Vagina (tissue), 2 donors: ENCODE measurements at regions not wholly inside any gene's neighbourhood (a gene's known extent, or its start where the extent isn't known, plus 50 kb on each side); places are given as distances from the start of the nearest gene placed in this dataset.
"Not testable (repeated sequence)": the region's sequence is repeated elsewhere in the genome, so short reads cannot be mapped to it uniquely, and the experiment has no call there.

Experiments used
- DNase-seq, 2 donors: peaks; one replicate each; pipeline ENCODE4 v3.0.0-alpha.2; 2017; ENCODE audit errors: extremely low spot score in 2 of 2
- H3K27ac ChIP-seq: fragments of 200-600 bp; sonication (generic); one replicate; pipeline ENCODE4 v1.5.1; 2019
- H3K27me3 ChIP-seq: fragments of 200-600 bp; sonication (generic); one replicate; pipeline ENCODE4 v1.5.1; 2019
- H3K36me3 ChIP-seq, 2 donors: fragments of 200-600 bp; sonication (generic); one replicate each; pipeline ENCODE4 v1.5.1; 2017 to 2019
- H3K4me1 ChIP-seq: fragments of 200-600 bp; sonication (generic); one replicate; pipeline ENCODE4 v1.5.1; 2019
- H3K4me3 ChIP-seq, 2 donors: fragments of 200-600 bp; sonication (generic); 1 replicate in 1 of 2; 2 replicates in 1 of 2; pipeline ENCODE4 v1.5.1; 2016 to 2019
- H3K9me3 ChIP-seq: fragments of 200-600 bp; sonication (generic); one replicate; pipeline ENCODE4 v1.5.1; 2019
- POLR2A ChIP-seq, 2 donors: fragments of 450-650 bp; IDR thresholded peaks; one replicate each; pipeline ENCODE4 v1.6.1; 2017; ENCODE audit warnings: antibody characterized with exemption in 2 of 2, mild to moderate bottlenecking in 2 of 2, moderate library complexity in 2 of 2
- POLR2AphosphoS5 ChIP-seq, 2 donors: sonication (generic); formaldehyde crosslinking; IDR thresholded peaks; one replicate each; pipeline ENCODE4 v1.9.0; 2017; ENCODE audit warnings: antibody characterized with exemption in 2 of 2, mild to moderate bottlenecking in 2 of 2, low read depth in 1 of 2; ENCODE audit not compliant: insufficient read depth in 1 of 2
- intact Hi-C: fragments of 100-400 bp; cut with DNase I; formaldehyde crosslinking; loops from one replicate; pipeline ENCODE4 v1.15.1; 2023
- TF ChIP-seq, protein P1 (sequence below), 3 experiments: fragments of 450-650 bp in 2 of 3; fragments of 200-600 bp in 1 of 3; sonication (generic) in 1 of 3; IDR thresholded peaks; one replicate each; pipeline ENCODE4 v1.5.1; 2017 to 2019; ENCODE audit warnings: antibody characterized with exemption in 3 of 3, mild to moderate bottlenecking in 2 of 3, moderate library complexity in 2 of 3

DNA sequence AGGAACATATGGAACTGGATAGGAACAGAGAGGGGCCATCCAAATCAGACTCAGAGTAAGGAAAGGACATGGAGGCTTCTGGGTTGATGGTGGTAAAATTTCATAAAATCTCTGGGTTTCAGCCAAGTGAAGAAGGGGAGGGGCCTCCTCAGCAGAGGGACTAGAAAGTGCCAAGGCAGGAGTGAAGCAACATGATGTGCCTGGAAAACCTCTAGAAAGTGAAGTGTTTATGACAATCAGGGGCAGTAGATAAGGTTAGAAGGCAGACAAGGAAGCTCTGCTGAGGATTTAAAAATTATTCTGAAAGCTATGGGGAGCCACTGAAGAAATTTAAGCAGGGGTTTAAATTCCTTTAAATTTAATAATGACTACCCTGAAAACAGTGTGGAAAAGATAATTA, 126.0 kb upstream of the TENT5A start:
- intact Hi-C loops, result no loop called here
- TF ChIP-seq, protein P1, sequence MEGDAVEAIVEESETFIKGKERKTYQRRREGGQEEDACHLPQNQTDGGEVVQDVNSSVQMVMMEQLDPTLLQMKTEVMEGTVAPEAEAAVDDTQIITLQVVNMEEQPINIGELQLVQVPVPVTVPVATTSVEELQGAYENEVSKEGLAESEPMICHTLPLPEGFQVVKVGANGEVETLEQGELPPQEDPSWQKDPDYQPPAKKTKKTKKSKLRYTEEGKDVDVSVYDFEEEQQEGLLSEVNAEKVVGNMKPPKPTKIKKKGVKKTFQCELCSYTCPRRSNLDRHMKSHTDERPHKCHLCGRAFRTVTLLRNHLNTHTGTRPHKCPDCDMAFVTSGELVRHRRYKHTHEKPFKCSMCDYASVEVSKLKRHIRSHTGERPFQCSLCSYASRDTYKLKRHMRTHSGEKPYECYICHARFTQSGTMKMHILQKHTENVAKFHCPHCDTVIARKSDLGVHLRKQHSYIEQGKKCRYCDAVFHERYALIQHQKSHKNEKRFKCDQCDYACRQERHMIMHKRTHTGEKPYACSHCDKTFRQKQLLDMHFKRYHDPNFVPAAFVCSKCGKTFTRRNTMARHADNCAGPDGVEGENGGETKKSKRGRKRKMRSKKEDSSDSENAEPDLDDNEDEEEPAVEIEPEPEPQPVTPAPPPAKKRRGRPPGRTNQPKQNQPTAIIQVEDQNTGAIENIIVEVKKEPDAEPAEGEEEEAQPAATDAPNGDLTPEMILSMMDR (IDR thresholded peaks at IDR 0.05), result no peak
- no peak for TF ChIP-seq POLR2A (IDR thresholded peaks at IDR 0.05)
- no peak for TF ChIP-seq POLR2AphosphoS5 (IDR thresholded peaks at IDR 0.05; ENCODE audit: insufficient read depth in 1 of 2, low read depth in 1 of 2)

DNA sequence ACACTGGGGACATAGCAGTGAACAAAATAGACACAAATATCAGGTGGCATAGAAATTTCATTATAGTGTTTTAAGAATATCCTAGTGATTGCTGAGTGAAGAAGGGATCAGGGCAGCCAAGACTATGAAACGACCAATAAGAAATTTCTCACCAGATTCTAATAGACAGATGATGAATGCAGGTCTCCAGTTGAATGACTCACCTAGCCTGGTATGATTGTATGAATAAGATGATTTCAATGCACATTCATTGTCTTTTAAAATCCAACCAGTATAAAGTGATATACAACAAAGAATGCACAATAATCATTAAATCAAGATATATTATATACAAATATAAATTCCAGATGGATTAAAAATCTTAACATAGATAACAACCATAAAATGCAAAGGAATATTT, 124.5 kb upstream of the TENT5A start:
- H3K9me3 ChIP-seq, result no peaks in the 10 kb centered on the region
- no peak overlapping the region for H3K4me3 ChIP-seq
- intact Hi-C loops, result no loop called here
- no peak for DNase-seq
- no peaks in the 10 kb centered on the region for H3K27me3 ChIP-seq
- no peak overlapping the region for H3K27ac ChIP-seq
- TF ChIP-seq POLR2A (IDR thresholded peaks at IDR 0.05) (no peak), POLR2AphosphoS5 (IDR thresholded peaks at IDR 0.05; ENCODE audit: insufficient read depth in 1 of 2, low read depth in 1 of 2) (no peak)
- TF ChIP-seq, protein P1 (IDR thresholded peaks at IDR 0.05), result no peak
- H3K36me3 ChIP-seq, result no peaks in the 10 kb centered on the region
- H3K4me1 ChIP-seq, result no peaks in the 10 kb centered on the region

More for the DNA sequence above, 126.0 kb upstream of the TENT5A start:
- H3K9me3 ChIP-seq, result no peaks in the 10 kb centered on the region
- no peaks in the 10 kb centered on the region for H3K27me3 ChIP-seq
- H3K4me1 ChIP-seq, result no peaks in the 10 kb centered on the region
- DNase-seq, result no peak
- H3K4me3 ChIP-seq, result no peak overlapping the region
- H3K27ac ChIP-seq, result no peak overlapping the region
- no peaks in the 10 kb centered on the region for H3K36me3 ChIP-seq

DNA sequence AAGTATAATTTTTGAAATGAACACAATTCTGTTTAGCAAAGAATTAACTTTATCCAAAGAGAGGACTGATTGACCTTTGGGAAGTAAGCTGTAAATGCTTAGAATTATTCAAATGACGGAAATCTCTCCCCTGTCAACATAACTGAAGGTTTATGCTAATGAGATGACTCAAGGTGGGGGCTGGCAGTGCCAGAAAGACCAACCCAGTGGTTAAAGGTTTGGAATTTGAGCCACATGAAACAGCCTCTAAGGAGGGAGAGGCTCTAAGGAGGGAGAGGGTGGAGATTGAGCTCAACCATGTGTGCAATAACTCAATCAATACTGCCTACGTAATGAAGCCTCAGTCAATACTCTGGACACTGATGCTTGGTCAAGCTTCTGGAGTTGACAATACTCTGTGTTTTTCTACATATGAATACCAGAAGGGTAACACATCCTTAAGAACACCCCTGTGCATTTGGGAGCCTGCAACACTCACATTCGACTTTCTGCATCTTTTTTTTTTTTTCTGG, 123.4 kb upstream of the TENT5A start:
- Histone ChIP-seq H3K9me3 (no peaks in the 10 kb centered on the region), H3K4me1 (no peaks in the 10 kb centered on the region), H3K27me3 (no peaks in the 10 kb centered on the region), H3K36me3 (no peaks in the 10 kb centered on the region), H3K4me3 (no peak overlapping the region), H3K27ac (no peak overlapping the region)
- intact Hi-C loops, result no loop called here
- TF ChIP-seq POLR2AphosphoS5 (IDR thresholded peaks at IDR 0.05; ENCODE audit: insufficient read depth in 1 of 2, low read depth in 1 of 2) (no peak), POLR2A (IDR thresholded peaks at IDR 0.05) (no peak)
- TF ChIP-seq, protein P1 (IDR thresholded peaks at IDR 0.05), result no peak
- DNase-seq, result no peak

DNA sequence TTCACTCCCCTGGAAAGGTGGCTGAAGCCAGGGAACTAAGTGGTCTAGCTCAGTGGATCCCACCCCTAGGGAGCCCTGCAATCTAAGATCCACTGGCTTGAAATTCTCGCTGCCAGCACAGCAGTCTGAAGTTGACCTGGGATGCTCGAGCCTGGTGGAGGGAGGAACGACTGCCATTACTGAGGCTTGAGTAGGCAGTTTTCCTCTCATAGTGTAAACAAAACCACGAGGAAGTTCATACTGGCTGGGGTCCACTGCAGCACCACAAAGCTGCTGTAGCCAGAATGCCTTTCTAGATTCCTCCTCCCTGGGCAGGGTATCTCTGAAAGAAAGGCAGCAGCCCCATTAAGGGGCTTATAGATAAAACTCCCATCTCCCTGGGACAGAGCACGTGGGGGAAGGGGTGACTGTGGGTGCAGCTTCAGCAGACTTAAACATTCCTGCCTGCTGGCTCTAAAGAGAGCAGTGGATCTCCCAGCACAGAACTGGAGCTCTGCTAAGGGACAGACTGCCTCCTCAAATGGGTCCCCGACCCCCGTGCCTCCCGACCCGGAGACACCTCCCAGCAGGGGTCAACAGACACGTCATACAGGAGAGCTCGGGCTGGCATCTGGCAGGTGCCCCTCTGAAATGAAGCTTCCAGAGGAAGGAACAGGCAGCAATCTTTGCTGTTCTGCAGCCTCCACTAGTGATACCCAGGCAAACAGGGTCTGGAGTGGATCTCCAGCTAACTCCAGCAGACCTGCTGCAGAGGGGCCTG, 117.4 kb upstream of the TENT5A start:
- DNase-seq, H3K27ac ChIP-seq, H3K4me1 ChIP-seq, H3K9me3 ChIP-seq, H3K36me3 ChIP-seq, H3K4me3 ChIP-seq, intact Hi-C loops, H3K27me3 ChIP-seq: not testable (repeated sequence)

DNA sequence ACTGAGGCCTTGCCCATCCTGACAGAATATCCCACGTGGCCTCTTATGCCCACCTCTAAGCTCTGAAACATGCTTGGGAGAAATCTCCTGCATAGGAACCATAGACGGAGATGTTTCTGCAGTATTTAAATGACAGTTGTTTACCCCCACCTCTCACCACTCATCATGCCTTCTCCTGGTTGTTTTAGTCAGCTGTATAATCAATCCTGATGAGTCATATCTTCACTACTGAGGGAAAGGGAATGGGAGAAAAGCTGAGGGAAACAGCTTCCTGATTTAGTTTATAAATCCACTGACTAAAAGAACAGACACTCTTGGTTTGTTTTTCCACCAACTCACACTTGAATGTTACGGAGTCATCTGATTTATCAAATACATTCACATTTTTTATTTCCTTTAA, 113.2 kb upstream of the TENT5A start:
- no peaks in the 10 kb centered on the region for H3K36me3 ChIP-seq
- no peak for DNase-seq
- H3K4me1 ChIP-seq, result no peaks in the 10 kb centered on the region
- no peaks in the 10 kb centered on the region for H3K9me3 ChIP-seq
- intact Hi-C loops, result no loop called here
- no peak overlapping the region for H3K4me3 ChIP-seq
- H3K27me3 ChIP-seq, result no peaks in the 10 kb centered on the region
- TF ChIP-seq, protein P1 (IDR thresholded peaks at IDR 0.05), result no peak
- no peak for TF ChIP-seq POLR2A (IDR thresholded peaks at IDR 0.05)
- no peak overlapping the region for H3K27ac ChIP-seq
